Neuron (in vitro differentiated cells): ENCODE measurements at regions not wholly inside any gene's neighbourhood (a gene's known extent, or its start where the extent isn't known, plus 50 kb on each side); places are given as distances from the start of the nearest gene placed in this dataset.

Source experiments
- H2AFZ ChIP-seq: one replicate; pipeline ENCODE4 v1.6.1; 2013; ENCODE audit warnings: low read depth, mild to moderate bottlenecking, inconsistent platforms, low read length, moderate library complexity
- H3K27me3 ChIP-seq: one replicate; pipeline ENCODE4 v1.6.1; 2013; ENCODE audit warnings: low read length; ENCODE audit not compliant: insufficient read depth
- H3K36me3 ChIP-seq: one replicate; pipeline ENCODE4 v1.6.1; 2013; ENCODE audit warnings: low read length; ENCODE audit not compliant: insufficient read depth
- H3K4me1 ChIP-seq: one replicate; pipeline ENCODE4 v1.6.1; 2013; ENCODE audit warnings: low read length; ENCODE audit not compliant: insufficient read depth
- H3K4me3 ChIP-seq: 2 replicates; pipeline ENCODE4 v1.5.1; 2013; ENCODE audit warnings: mild to moderate bottlenecking, low read length, moderate library complexity
- H3K9me3 ChIP-seq: one replicate; pipeline ENCODE4 v1.6.1; 2013; ENCODE audit warnings: low read length

GRCh38 chr2:49241501-49241900 is 87.2 kb upstream of the FSHR start:
- Histone ChIP-seq H3K4me3 (no peak overlapping the region), H3K9me3 (no peaks in the 10 kb centered on the region), H3K27me3 (no peaks in the 10 kb centered on the region), H3K4me1 (no peaks in the 10 kb centered on the region), H3K36me3 (no peaks in the 10 kb centered on the region), H2AFZ (no peak overlapping the region)

DNA sequence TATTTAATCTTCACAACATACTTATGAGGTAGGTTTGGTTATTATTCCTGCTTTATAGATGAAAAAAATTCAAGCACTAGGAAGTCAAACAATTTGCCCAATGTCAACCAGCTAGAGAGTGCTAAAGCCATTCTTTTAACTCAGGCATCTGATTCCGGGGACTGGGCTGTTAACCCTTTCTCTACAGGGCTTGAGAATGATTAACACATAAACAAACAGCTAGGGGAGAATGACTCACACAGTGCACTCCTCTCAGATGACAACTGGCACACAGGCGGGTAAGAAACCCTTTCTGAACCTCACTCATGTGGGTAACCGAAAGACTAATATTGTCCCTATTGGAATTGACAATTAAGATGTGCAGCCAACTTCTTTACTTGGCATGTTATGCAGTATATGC is 86.3 kb upstream of the FSHR start:
- no peaks in the 10 kb centered on the region for H3K4me1 ChIP-seq
- H3K4me3 ChIP-seq: no peak overlapping the region
- H3K27me3 ChIP-seq: no peaks in the 10 kb centered on the region
- no peaks in the 10 kb centered on the region for H3K36me3 ChIP-seq
- H2AFZ ChIP-seq: no peak overlapping the region
- H3K9me3 ChIP-seq: no peaks in the 10 kb centered on the region

DNA sequence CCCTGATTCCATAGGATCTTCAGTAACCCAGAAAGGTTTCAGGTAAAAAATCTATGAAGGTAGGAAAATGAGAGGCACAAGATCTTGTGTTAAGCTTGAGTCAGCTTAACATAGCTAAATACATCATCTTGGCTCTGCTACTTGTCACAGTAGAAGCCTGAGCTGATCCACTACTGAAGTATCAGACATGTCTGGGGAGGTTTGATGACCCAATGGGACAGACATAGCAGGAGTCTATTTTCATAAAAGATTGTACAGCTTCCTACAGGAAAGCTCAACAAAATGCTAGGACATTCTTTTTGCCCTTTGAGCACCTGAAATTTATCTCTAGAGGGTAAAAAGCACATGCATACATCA is 84.3 kb upstream of the FSHR start:
- H3K4me1 ChIP-seq: no peaks in the 10 kb centered on the region
- no peaks in the 10 kb centered on the region for H3K27me3 ChIP-seq
- no peak overlapping the region for H2AFZ ChIP-seq
- H3K4me3 ChIP-seq: no peak overlapping the region
- no peaks in the 10 kb centered on the region for H3K9me3 ChIP-seq
- H3K36me3 ChIP-seq: no peaks in the 10 kb centered on the region

DNA sequence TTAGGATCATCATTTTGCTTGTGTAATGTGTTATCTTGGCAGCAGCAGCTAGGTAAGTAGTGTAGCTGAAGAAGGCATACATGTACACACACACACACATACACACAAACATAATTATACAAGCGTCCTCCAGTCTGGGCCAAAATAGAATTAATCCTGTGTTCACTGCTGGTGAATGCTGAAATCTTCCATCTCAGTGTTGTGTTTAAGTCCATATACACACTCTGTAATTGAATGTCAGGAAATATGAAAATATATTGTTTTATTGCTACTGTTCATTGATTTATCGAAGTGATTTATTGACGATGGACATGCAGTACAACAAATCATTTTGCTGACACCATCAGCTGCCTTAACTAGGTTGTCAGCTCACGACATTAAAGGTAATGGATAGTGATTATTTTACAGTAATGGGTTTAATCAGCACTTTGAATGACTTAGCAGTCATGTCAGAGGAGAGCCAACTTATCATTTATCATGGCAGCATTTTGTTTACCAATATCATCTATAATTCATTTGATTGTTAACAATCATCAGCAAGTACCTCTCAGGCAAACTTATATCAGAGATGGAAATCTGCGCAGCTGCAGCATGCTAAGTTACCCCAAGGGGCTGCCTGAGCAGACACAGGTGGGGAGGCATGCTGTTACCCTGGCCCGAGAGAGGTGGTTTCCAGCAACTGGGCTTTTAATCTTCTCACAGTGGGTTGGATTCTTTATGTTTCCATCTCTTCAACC is 83.7 kb upstream of the FSHR start:
- Histone ChIP-seq H3K9me3 (no peaks in the 10 kb centered on the region), H3K4me3 (no peak overlapping the region), H2AFZ (no peak overlapping the region), H3K4me1 (no peaks in the 10 kb centered on the region), H3K27me3 (no peaks in the 10 kb centered on the region), H3K36me3 (no peaks in the 10 kb centered on the region)

DNA sequence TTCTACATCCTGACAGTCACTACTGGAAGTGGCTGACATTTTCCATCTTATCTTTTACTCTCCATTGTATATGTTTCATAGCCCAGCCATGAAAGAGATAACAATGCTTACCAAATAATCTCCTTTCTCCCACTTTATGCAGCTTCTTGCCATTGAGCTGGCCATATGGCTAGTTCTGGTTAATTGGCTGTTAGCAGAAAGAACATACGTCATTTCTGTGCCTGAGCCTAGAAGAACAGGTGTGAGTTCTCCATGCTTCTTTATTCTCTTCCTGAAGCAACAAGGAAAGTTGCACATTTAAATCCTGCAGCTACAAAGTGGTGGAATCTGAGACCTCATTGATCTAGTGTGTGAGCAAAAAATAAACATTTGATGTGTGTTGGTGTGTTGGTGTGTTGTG is 82.0 kb upstream of the FSHR start:
- H3K36me3 ChIP-seq: no peaks in the 10 kb centered on the region
- no peaks in the 10 kb centered on the region for H3K9me3 ChIP-seq
- no peaks in the 10 kb centered on the region for H3K4me1 ChIP-seq
- no peak overlapping the region for H3K4me3 ChIP-seq
- H3K27me3 ChIP-seq: no peaks in the 10 kb centered on the region
- no peak overlapping the region for H2AFZ ChIP-seq

DNA sequence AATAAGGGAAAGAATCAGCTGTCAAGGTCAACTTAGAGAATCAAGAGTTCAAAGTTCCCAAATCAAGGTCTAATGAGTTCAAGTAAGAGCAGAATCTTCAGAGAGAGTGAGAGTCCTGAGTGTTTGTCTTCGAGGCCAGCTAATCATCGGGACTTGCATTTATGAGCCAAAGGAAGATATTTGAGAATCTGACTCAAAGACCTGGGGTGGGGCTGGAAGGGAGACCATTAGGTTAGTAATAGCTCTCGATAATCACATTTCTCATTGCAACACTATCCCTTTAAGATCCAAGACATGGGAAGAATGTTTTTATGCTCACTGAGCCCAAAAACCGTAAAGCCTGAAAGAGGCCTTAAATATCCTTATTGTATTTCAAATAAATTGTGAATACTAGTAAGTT is 72.0 kb upstream of the FSHR start:
- H3K9me3 ChIP-seq: no peaks in the 10 kb centered on the region
- no peak overlapping the region for H2AFZ ChIP-seq
- H3K36me3 ChIP-seq: no peaks in the 10 kb centered on the region
- H3K4me3 ChIP-seq: no peak overlapping the region
- no peaks in the 10 kb centered on the region for H3K27me3 ChIP-seq
- H3K4me1 ChIP-seq: no peaks in the 10 kb centered on the region

DNA sequence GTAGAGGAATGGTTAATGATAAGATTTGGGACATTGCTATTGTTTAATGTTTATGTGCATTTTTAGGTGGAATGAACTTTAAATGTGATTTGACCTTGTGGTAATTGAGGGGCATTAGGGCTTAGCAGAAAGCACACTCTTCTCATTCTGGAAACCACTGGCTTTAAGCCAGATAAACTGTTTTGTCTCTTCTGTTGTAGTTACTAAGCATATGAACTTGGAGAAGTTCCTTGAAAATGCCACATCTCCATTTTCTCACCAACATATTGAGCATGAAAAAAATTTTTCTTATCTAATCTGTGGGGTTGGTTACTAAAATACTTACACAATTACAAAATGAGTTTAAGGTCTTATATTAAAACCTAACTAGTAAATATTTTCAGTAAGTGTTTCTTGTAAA is 70.8 kb upstream of the FSHR start:
- Histone ChIP-seq H3K9me3 (no peaks in the 10 kb centered on the region), H3K4me1 (no peaks in the 10 kb centered on the region)

GRCh38 chr2:49224426-49225010 is 70.2 kb upstream of the FSHR start:
- Histone ChIP-seq H3K9me3 (no peaks in the 10 kb centered on the region), H2AFZ (no peak overlapping the region), H3K4me3 (no peak overlapping the region), H3K4me1 (no peaks in the 10 kb centered on the region), H3K27me3 (no peaks in the 10 kb centered on the region), H3K36me3 (no peaks in the 10 kb centered on the region)

More for the DNA sequence above, 70.8 kb upstream of the FSHR start:
- no peaks in the 10 kb centered on the region for H3K36me3 ChIP-seq
- H2AFZ ChIP-seq: no peak overlapping the region
- H3K4me3 ChIP-seq: no peak overlapping the region
- H3K27me3 ChIP-seq: no peaks in the 10 kb centered on the region

DNA sequence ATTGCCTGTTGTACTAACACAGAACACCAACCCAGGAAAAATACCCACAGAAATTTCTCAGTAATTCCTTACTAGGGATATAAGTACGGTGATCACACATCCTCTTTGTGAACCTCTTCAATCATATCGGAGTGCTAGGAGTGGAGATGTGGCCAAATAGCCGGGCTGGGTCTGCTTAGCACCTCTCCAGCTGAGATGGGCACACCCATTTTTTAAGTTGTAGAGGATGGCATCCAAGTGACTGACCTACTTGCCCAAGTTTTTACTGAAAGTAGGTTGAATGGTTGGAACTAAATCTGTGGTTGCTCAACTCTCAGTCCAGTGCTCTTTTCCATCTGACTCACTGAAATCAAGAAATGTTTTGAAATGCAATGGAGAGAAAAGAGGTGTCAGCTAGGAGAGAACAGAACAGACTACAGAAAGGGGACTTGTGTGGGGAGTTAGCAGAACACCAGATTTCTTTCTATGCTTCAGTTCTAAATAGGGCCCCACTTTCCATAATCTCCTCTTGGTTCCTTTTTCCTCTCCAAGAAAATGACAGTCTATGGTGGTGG is 68.7 kb upstream of the FSHR start:
- Histone ChIP-seq H3K4me3 (no peak overlapping the region), H3K36me3 (no peaks in the 10 kb centered on the region), H2AFZ (no peak overlapping the region), H3K9me3 (no peaks in the 10 kb centered on the region), H3K4me1 (no peaks in the 10 kb centered on the region), H3K27me3 (no peaks in the 10 kb centered on the region)

- Histone ChIP-seq H3K9me3 (no peaks in the 10 kb centered on the region), H3K4me3 (no peak overlapping the region), H3K27me3 (no peaks in the 10 kb centered on the region), H3K4me1 (no peaks in the 10 kb centered on the region), H3K36me3 (no peaks in the 10 kb centered on the region), H2AFZ (no peak overlapping the region)
These were observed 65.4 kb upstream of the FSHR start for GRCh38 chr2:49219741-49220140.

DNA sequence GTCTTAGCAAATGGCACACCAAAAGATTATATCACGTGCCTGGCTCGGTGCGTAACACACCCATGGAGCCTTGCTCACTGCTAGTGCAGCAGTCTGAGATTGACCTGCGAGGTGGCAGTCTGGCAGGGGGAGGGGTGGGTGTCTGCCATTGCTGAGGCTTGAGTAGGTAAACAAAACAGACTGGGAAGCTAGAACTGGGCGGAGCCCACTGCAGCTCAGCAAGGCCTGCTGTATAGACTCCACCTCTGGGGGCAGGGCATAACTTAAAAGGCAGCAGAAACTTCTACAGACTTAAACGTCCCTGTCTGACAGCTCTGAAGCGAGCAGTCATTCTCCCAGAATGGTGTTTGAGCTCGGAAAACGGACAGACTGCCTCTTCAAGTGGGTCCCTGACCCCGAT is 55.9 kb upstream of the FSHR start:
- Histone ChIP-seq H3K4me3 (no peak overlapping the region), H3K36me3 (no peaks in the 10 kb centered on the region), H3K27me3 (no peaks in the 10 kb centered on the region), H3K9me3 (no peaks in the 10 kb centered on the region), H2AFZ (no peak overlapping the region), H3K4me1 (no peaks in the 10 kb centered on the region)

GRCh38 chr2:49207204-49207603 is 52.9 kb upstream of the FSHR start:
- Histone ChIP-seq H2AFZ (no peak overlapping the region), H3K9me3 (no peaks in the 10 kb centered on the region), H3K4me3 (no peak overlapping the region), H3K4me1 (no peaks in the 10 kb centered on the region), H3K27me3 (no peaks in the 10 kb centered on the region), H3K36me3 (no peaks in the 10 kb centered on the region)
